HAP-1 (cell line): ENCODE measurements at regions not wholly inside any gene's neighbourhood (a gene's known extent, or its start where the extent isn't known, plus 50 kb on each side); places are given as distances from the start of the nearest gene placed in this dataset.

ENCODE experiments used
- DNase-seq, 2 experiments: peaks; one replicate each; pipeline ENCODE4 v3.0.0-alpha.2; 2016 to 2020; ENCODE audit warnings: low spot score in 2 of 2
- H3K27me3 ChIP-seq: fragments of 250-450 bp; sonication (Bioruptor Pico); 2 replicates; pipeline ENCODE4 v1.5.1; 2020; ENCODE audit warnings: low read depth, mild to moderate bottlenecking, moderate library complexity
- H3K36me3 ChIP-seq: fragments of 250-450 bp; sonication (Bioruptor Pico); replicated peaks from 2 replicates; pipeline ENCODE4 v1.5.1; 2020; ENCODE audit warnings: mild to moderate bottlenecking
- H3K4me1 ChIP-seq: fragments of 250-450 bp; sonication (Bioruptor Pico); 2 replicates; pipeline ENCODE4 v1.5.1; 2020; ENCODE audit warnings: mild to moderate bottlenecking
- H3K4me3 ChIP-seq: fragments of 250-450 bp; sonication (Bioruptor Pico); 2 replicates; pipeline ENCODE4 v1.5.1; 2020; ENCODE audit warnings: mild to moderate bottlenecking, moderate library complexity
- H3K9me3 ChIP-seq: fragments of 250-450 bp; sonication (Bioruptor Pico); 2 replicates; pipeline ENCODE4 v1.5.1; 2020; ENCODE audit warnings: mild to moderate bottlenecking, moderate library complexity
- in situ Hi-C: fragments of 300-500 bp; cut with MboI; formaldehyde crosslinking; loops from 3 replicates; pipeline ENCODE4 v1.14.3; 2020; ENCODE audit warnings: low sequenced_read_pairs, inconsistent platforms, mixed read lengths

DNA sequence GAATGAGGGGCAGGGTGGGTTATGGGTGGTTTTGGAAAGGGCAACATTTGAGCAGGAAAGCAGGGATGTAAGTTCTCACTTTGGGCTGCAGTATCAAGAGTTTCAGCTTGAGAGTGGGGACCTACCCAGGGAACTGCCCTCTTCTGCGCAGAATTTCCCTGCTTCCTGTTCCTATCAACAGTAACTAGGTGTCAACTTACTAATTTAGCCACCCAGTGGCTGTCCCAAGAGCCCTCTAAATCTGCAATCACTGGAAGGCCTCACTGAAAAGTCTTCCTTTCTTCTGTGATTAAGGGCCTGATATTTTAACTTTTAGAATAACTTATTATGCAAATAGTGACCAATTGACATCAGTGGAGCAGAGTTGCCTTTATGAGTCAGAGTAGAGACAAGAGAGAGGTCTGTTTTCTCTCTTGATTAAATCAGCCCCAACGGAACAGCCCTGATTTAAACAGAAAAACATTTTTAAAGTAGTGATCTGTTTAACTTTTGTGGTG is 118.2 kb upstream of the RIPOR2 start:
- Histone ChIP-seq H3K9me3 (no peaks in the 10 kb centered on the region), H3K36me3 (no peaks in the 10 kb centered on the region), H3K4me1 (peaks cover 6% of the 10 kb centered on the region; the same call in 1 of the 2 replicates), H3K27me3 (no peaks in the 10 kb centered on the region), H3K4me3 (no peak overlapping the region)
- peak; percentile 17 to 21 for DNase-seq
- in situ Hi-C loops = loop anchor here (25.0 kb wide), 1 partner anchor 192 kb away; no protein-coding TSS in a partner anchor

- no peak overlapping the region for H3K4me3 ChIP-seq
- no peaks in the 10 kb centered on the region for H3K27me3 ChIP-seq
- H3K4me1 ChIP-seq = peaks cover 6% of the 10 kb centered on the region; the same call in 1 of the 2 replicates
- H3K9me3 ChIP-seq = no peaks in the 10 kb centered on the region
- in situ Hi-C loops = loop anchor here (25.0 kb wide), 1 partner anchor 192 kb away; no protein-coding TSS in a partner anchor
- H3K36me3 ChIP-seq = no peaks in the 10 kb centered on the region
- DNase-seq = no peak
These were observed 118.7 kb upstream of the RIPOR2 start for GRCh38 chr6:25054469-25054868.

DNA sequence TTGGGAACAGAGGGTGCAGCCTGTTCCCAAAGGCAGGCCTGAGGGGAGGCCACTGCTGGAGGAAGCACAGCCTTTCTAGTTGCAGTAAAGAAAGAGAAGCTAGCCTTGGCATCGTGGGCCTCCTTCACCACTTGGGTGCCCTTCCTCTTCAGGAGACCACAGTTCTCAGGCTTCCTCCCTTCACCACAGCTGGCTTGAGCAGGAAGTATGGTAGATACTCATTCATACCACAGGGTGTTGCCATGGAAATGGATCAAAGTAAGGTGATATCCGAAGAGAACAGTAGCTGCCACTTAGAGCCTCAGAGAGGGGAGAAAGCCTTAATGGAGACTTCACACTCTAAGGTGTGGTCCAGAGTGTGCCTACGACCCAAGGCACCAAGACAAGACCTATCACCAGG is 120.4 kb upstream of the RIPOR2 start:
- Histone ChIP-seq H3K4me3 (no peak overlapping the region), H3K36me3 (no peaks in the 10 kb centered on the region), H3K4me1 (peaks cover 3% of the 10 kb centered on the region; the same call in 1 of the 2 replicates), H3K9me3 (no peaks in the 10 kb centered on the region), H3K27me3 (no peaks in the 10 kb centered on the region)
- no peak for DNase-seq
- in situ Hi-C loops = loop anchor here (25.0 kb wide), 1 partner anchor 194 kb away; no protein-coding TSS in a partner anchor

DNA sequence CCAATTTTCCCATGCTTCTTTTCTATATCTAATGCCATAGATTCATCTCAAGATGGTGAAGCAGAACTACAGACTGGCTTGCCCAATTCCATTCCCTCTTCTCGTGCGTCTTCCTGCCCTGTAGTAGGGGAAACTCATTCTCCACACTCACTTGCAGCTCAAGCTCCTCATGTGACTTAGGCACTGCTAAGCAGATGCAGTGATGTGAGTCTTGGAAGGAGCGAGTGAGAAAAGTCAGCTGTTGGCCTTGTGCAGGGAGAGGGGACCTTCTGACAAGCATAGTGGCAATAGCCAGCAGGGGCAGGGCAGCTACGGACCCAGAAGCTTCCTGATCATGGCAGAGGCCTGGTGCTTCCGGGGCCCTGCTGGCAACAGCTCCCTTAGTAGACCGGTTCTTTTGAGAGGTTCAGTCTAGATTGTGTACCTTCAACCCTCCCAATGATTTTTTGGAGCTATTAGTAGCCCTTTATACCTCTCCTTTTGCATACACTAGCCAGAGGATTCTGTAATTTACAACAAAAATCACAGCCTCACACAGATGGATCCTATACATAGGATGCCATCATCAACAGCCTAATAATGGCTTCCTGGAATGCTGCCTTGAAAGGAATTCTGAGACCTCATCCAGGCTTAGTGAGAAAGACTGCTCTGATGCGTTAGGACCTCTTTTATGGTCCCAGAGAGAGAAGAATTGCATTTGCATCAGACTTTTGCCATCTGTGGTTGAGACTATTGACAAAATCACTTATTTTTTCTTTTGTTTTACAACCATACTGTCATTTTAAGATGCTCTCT is 121.5 kb upstream of the RIPOR2 start:
- H3K36me3 ChIP-seq = no peaks in the 10 kb centered on the region
- in situ Hi-C loops = loop anchor here (25.0 kb wide), 1 partner anchor 195 kb away; no protein-coding TSS in a partner anchor
- no peaks in the 10 kb centered on the region for H3K27me3 ChIP-seq
- H3K4me3 ChIP-seq = no peak overlapping the region
- H3K9me3 ChIP-seq = no peaks in the 10 kb centered on the region
- no peak for DNase-seq
- peaks cover 13% of the 10 kb centered on the region for H3K4me1 ChIP-seq

DNA sequence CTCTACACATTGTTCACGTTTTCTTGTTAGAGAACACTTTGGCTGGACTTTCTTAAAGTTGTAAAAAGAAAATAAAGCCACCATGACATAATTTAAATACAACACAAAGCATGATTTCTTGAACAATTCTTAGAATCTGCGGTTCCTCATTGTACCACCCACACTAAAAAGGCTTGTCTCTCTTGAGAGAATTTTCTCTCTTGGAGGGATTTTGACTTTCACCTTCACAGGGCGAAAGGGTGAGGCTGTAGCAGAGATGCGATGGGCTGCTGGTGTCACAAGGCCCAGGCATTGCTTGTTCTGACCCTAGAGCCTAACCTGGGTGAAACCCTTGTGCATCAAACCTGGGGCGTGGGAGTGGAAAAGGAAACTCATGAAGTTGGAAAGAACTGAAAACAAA is 122.7 kb upstream of the RIPOR2 start:
- in situ Hi-C loops = loop anchor here (25.0 kb wide), 1 partner anchor 196 kb away; no protein-coding TSS in a partner anchor
- Histone ChIP-seq H3K36me3 (no peaks in the 10 kb centered on the region), H3K9me3 (no peaks in the 10 kb centered on the region), H3K4me3 (no peak overlapping the region), H3K4me1 (peaks cover 13% of the 10 kb centered on the region), H3K27me3 (no peaks in the 10 kb centered on the region)
- DNase-seq = no peak

DNA sequence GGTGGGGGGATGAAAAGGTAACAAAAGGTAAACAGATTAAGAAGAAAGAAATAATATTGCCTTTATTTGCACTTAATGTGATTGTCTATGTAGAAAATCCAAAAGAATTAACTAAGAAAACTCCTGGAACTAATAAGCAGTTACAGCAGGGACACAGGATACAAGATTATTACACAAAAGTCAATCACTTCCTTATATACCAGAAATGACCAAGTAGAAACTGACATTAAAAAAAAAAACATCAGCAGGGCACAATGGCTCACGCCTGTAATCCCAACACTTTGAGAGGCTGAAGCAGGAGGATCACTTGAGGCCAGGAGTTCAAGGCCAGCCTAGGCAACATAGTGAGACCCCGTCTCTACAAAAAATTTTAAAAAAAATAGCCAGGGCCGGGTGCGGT is 123.2 kb upstream of the RIPOR2 start:
- no peaks in the 10 kb centered on the region for H3K9me3 ChIP-seq
- no peak overlapping the region for H3K4me3 ChIP-seq
- H3K27me3 ChIP-seq = no peaks in the 10 kb centered on the region
- no peaks in the 10 kb centered on the region for H3K36me3 ChIP-seq
- DNase-seq = no peak
- peaks cover 13% of the 10 kb centered on the region for H3K4me1 ChIP-seq
- in situ Hi-C loops = loop anchor here (25.0 kb wide), 1 partner anchor 197 kb away; no protein-coding TSS in a partner anchor

- H3K36me3 ChIP-seq = no peaks in the 10 kb centered on the region
- no peaks in the 10 kb centered on the region for H3K27me3 ChIP-seq
- H3K9me3 ChIP-seq = no peaks in the 10 kb centered on the region
- peaks cover 10% of the 10 kb centered on the region for H3K4me1 ChIP-seq
- no peak overlapping the region for H3K4me3 ChIP-seq
- no peak for DNase-seq
- in situ Hi-C loops = loop anchor here (25.0 kb wide), 1 partner anchor 198 kb away; no protein-coding TSS in a partner anchor
These were observed 124.8 kb upstream of the RIPOR2 start for GRCh38 chr6:25060522-25060921.

DNA sequence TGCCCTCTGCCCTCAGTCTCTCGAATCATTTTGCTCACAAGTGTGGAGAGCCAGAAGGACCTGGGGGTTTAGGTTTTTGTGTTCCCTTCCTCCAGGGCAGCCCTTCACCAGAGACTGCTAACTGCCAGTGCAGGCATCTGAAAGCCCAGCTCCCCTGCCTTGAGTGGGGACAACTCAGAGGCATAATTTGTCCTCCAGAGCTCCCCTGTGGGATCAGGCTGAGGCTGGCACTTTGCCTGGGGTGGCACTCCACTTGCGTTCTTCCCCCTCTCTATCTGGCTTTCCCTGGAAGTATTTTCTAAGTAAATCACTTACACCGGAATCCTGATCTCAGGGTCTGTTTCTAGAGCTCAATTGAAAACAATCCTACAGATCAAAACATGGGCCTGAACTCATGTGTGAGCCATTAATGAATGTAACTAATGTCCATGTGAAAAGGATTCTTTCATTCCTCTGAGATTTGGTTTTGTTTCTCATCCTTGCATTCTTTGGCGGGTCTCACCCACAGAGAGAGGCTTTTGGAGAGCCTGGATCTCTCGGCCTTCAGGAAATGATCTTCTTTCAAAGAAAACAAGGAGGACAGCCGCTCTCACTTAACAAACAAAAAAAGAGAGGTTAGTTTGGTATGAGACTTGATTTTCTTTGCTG is 125.7 kb upstream of the RIPOR2 start:
- in situ Hi-C loops = loop anchor here (25.0 kb wide), 1 partner anchor 199 kb away; no protein-coding TSS in a partner anchor
- Histone ChIP-seq H3K36me3 (no peaks in the 10 kb centered on the region), H3K9me3 (no peaks in the 10 kb centered on the region), H3K4me3 (no peak overlapping the region), H3K27me3 (no peaks in the 10 kb centered on the region), H3K4me1 (peaks cover 10% of the 10 kb centered on the region)
- DNase-seq = peak; percentile 28 to 49

DNA sequence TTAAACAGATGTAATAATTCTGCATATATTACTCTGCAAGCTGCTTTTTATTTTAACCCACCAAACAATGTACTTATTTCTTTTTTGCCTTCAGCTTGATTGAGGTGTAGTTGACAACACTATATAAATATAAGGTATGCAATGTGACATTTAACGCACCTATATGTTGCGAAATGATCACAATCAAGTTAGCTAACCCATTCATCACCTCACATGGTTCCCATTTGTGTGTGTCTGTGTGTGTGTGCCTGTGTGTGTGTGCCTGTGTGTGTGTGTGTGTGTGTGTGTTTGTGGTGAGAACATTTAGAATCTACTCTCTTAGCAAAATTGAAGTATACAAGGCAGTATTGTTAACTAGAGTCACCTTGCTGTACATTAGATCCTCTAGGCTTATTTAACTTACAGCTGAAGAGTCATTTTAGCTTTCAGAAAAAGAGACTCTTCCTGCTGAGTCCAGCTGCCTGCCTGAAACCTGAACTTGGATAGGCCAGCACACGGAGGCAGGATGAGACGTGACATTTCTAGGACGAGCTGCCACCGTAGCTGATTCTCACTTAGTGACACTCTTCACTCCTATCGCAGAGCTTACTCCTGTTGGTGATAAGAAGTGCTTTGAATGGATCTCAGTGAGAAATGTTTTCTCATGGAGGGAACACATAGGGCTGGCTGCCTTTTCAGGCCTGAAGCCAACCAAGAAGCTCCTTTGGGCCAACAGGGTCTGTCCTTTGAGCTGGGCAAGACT is 126.5 kb upstream of the RIPOR2 start:
- no peaks in the 10 kb centered on the region for H3K36me3 ChIP-seq
- no peaks in the 10 kb centered on the region for H3K9me3 ChIP-seq
- no peak for DNase-seq
- H3K4me1 ChIP-seq = peaks cover 10% of the 10 kb centered on the region
- in situ Hi-C loops = loop anchor here (25.0 kb wide), 1 partner anchor 200 kb away; no protein-coding TSS in a partner anchor
- no peaks in the 10 kb centered on the region for H3K27me3 ChIP-seq
- no peak overlapping the region for H3K4me3 ChIP-seq

DNA sequence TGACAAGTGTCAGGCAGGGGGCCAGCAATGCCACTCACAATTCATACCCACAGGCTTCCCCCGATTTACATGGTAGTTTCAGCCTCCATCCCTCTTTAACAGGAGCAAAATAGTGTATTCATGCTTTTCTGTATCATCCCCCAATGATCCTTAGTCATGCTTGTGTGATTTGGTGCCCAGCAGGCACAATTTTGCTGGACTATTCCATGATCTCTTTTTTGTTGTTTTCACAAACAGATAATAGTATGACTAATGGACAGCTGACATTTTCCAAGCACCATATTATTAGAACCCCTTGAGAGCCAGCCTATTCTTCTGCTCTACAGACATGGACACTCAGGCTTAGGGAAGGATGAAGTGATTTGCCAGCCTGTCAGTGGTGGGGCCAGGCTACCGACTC is 128.2 kb upstream of the RIPOR2 start:
- H3K4me3 ChIP-seq = no peak overlapping the region
- H3K27me3 ChIP-seq = no peaks in the 10 kb centered on the region
- DNase-seq = no peak
- H3K9me3 ChIP-seq = no peaks in the 10 kb centered on the region
- H3K36me3 ChIP-seq = no peaks in the 10 kb centered on the region
- in situ Hi-C loops = loop anchor here (25.0 kb wide), 1 partner anchor 202 kb away; no protein-coding TSS in a partner anchor
- peaks cover 10% of the 10 kb centered on the region for H3K4me1 ChIP-seq

DNA sequence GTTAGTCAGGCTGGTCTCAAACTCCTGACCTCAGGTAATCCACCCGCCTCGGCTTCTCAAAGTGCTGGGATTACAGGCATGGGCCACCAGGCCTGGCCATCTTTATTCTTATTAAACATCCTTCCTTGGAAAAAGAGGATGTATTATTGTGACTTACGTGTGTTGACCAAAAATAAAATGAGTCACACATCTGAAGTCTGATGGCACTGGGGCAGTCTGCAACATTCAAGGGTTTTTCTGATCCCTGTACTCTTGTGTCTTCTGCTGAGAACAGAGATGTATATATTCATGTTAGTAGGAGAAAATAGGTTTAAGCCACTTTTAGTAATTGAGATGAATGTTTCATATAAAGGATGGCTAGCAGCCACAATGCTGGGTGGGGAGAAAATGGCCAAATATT is 129.9 kb upstream of the RIPOR2 start:
- H3K36me3 ChIP-seq = no peaks in the 10 kb centered on the region
- H3K4me3 ChIP-seq = no peak overlapping the region
- no peaks in the 10 kb centered on the region for H3K9me3 ChIP-seq
- H3K27me3 ChIP-seq = no peaks in the 10 kb centered on the region
- peaks cover 10% of the 10 kb centered on the region for H3K4me1 ChIP-seq
- no peak for DNase-seq
- in situ Hi-C loops = loop anchor here (25.0 kb wide), 1 partner anchor 203 kb away; no protein-coding TSS in a partner anchor

DNA sequence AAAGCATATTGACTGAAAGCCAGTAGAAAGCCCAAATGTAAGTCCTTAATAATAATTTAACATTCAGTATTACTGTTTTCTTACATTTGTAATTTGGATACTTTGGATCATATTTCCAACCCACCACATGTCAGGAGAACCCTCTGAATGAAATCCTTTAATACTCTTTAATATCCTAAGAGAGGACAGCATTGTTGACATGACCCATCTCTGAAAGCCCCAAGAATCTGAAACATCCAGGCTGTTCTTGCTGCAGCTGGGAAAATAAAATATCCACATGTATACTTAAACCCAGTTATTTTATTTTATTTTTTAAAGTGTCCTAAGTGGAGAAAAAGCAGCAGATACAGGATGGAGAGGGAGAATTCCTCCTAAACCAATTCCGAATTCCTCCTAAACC is 130.8 kb upstream of the RIPOR2 start:
- in situ Hi-C loops = loop anchor here (25.0 kb wide), 1 partner anchor 204 kb away; no protein-coding TSS in a partner anchor
- H3K4me3 ChIP-seq = no peak overlapping the region
- no peaks in the 10 kb centered on the region for H3K27me3 ChIP-seq
- DNase-seq = no peak
- no peaks in the 10 kb centered on the region for H3K9me3 ChIP-seq
- H3K4me1 ChIP-seq = peaks cover 5% of the 10 kb centered on the region; the same call in 1 of the 2 replicates
- no peaks in the 10 kb centered on the region for H3K36me3 ChIP-seq

GRCh38 chr6:25068866-25069265 is 133.1 kb upstream of the RIPOR2 start:
- H3K4me3 ChIP-seq = no peak overlapping the region
- H3K4me1 ChIP-seq = no peaks in the 10 kb centered on the region
- H3K36me3 ChIP-seq = no peaks in the 10 kb centered on the region
- no peaks in the 10 kb centered on the region for H3K9me3 ChIP-seq
- DNase-seq = no peak
- in situ Hi-C loops = loop anchor here (25.0 kb wide), 1 partner anchor 207 kb away; no protein-coding TSS in a partner anchor
- no peaks in the 10 kb centered on the region for H3K27me3 ChIP-seq
